GM20000 (cell line): ENCODE measurements at regions not wholly inside any gene's neighbourhood (a gene's known extent, or its start where the extent isn't known, plus 50 kb on each side); places are given as distances from the start of the nearest gene placed in this dataset.

ENCODE experiments used
- DNase-seq: peaks from one replicate; pipeline ENCODE4 v3.0.0; 2012; ENCODE audit warnings: low spot score
- CTCF ChIP-seq: IDR thresholded peaks from 2 replicates; pipeline ENCODE4 v1.5.1; 2012; ENCODE audit warnings: mild to moderate bottlenecking, control low read depth; ENCODE audit errors: extremely low read depth, missing control alignments

DNA sequence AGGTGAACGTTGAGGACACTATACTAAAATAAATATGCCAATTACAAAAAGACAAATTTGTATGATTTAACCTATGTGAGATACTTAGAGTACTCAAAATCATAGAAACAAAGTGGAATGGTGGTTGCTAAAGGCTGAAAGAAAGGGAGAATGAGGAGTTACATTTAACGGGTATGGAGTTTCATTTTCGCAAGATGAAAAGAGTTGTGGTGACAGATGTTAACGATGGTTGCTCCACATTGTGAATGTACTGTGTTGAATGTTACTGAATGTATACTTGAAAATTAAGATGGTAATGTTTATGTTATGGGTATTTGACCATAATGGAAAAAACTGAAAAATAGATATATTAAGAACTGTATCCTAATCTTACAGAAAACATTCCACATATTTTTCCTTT is 51.3 kb upstream of the MOCS2 start:
- TF ChIP-seq CTCF: no peak

DNA sequence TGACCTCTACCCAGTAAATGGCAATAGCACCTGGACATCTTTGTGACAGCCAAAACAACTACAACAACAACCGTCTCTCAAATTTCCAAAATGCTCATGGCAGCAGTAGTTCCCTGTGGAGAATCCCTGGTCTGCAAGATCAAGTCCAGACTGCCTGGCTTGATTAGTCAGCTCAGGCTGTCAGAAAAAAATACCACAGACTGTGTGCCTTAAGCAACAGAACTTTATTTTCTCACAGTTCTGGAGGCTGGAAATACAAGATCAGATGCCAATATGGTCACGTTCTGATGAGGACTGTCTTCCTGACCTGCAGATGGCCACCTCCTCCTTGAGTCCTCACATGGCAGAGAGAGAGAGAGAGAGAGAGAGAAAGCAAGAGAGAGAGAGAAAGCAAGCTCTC is 52.3 kb upstream of the MOCS2 start:
- TF ChIP-seq CTCF: no peak
- no peak for DNase-seq

More for the DNA sequence above, 51.3 kb upstream of the MOCS2 start:
- no peak for DNase-seq

GRCh38 chr5:53164478-53165165 is 55.1 kb upstream of the MOCS2 start:
- DNase-seq: no peak
- no peak for TF ChIP-seq CTCF

- TF ChIP-seq CTCF: no peak
- DNase-seq: no peak
Observed at GRCh38 chr5:53165431-53166182, 56.0 kb upstream of the MOCS2 start.

DNA sequence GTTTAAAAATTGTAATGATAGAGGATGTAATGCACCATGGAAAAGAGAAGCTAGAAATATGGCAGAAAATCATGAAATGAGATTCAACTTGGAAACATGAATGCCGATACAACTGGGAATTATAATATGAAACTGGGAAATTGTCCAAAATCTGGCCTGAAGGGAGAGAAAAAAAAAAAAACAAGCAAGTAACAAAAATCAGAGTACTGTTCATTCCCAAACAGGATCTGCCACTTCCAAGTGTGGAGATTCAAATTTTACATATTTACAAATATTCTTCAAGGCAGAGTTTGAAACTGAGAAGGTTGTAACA is 56.6 kb upstream of the MOCS2 start:
- TF ChIP-seq CTCF: no peak
- no peak for DNase-seq

DNA sequence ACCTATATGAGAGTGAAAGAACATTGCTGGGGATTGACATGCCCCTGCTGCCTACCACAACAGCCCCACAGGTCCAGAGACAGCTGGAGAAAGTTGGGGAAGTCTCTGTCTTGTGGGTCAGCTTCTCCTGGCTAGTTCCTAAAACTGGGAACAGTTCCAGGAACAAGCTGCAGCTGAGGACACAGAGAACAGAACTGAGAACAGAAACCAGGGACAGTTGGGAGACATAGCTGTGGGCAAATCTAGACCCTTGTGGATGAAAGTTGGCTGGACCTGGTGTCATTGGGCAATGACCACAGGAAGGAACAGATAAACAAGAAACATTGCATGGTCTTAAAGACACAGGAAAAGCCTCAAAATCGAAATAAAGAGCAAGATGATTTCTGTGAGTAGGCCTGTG is 58.3 kb upstream of the MOCS2 start:
- no peak for DNase-seq
- no peak for TF ChIP-seq CTCF

DNA sequence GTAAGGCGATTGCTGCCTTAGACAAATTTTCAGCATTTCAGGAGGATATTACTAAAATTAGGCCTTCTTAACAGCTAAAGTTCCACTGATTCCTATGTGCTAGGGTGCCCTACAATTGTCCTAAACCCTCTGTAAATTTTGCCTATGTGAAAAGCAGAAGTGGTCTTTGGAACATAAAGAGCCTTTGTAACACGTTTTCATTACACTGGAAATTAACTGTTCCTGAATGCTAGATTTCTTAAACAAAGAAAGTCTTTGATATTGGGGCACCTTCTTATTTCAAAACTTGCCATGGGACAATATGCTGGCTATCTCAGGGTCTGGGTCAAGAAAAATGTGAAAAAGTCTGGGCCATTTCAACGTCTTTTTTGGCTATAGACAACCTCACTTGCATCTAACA is 60.4 kb upstream of the MOCS2 start:
- no peak for DNase-seq
- TF ChIP-seq CTCF: no peak
